Medulla oblongata (tissue), 1 donor: ENCODE measurements at regions not wholly inside any gene's neighbourhood (a gene's known extent, or its start where the extent isn't known, plus 50 kb on each side); places are given as distances from the start of the nearest gene placed in this dataset.
"Not testable (repeated sequence)": the region's sequence is repeated elsewhere in the genome, so short reads cannot be mapped to it uniquely, and the experiment has no call there.

Experiments
- DNase-seq: peaks from one replicate; pipeline ENCODE4 v3.0.0-alpha.2; 2015; ENCODE audit errors: extremely low spot score

DNA sequence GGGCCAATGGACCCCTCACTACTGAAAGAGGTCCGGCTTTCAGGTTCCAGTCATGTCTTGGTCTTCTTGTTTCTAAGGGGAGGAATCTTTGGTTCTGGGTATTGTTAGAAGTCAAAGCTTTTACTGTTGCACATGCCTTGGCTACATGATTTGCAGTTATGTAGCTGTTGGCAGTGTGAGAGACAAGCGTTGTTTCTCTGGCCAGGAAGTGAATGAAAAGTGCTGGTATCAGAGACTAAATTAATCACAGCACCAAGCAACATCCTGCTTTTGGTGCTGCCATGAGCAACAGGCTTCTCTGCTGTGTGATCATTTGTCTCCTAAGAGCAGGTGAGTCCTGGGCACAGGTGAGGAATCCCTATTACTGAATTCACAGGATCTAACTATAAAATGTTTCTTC is 100.1 kb upstream of the PRSS3 start:
- DNase-seq, result no peak

DNA sequence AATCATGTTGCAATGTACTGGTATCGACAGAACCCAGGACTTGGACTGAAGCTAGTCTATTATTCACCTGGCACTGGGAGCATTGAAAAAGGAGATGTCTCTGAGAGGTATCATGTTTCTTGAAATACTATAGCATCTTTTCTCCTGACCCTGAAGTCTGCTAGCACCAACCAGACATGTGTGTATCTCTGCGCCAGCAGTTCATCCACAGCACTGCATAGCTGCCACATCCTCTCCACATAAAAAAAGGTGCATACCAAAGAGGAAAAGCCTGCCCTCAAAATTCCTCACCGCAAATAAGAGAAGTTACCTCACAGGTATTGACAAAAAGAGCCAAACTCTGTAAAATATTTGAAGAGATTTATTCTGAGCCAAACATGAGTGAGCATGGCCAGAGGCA is 99.5 kb upstream of the PRSS3 start:
- no peak for DNase-seq

DNA sequence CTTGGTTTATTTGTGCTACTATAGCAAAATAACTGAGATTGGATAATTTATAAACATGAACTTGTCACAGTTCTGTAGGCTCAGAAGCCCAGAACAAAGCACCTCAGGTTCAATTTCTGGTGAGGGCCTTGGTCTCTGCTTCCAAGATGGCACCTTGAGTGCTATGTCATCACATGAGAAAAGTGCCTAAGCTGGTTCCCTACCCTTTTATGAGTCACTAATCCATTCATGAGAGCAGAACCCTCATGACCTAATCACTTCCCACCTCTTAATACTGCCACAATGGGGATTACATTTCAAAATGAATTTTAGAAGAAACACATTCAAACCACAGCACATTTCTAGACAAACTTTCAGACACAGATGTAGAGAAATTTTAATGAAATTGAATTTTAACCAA is 98.2 kb upstream of the PRSS3 start:
- no peak for DNase-seq

DNA sequence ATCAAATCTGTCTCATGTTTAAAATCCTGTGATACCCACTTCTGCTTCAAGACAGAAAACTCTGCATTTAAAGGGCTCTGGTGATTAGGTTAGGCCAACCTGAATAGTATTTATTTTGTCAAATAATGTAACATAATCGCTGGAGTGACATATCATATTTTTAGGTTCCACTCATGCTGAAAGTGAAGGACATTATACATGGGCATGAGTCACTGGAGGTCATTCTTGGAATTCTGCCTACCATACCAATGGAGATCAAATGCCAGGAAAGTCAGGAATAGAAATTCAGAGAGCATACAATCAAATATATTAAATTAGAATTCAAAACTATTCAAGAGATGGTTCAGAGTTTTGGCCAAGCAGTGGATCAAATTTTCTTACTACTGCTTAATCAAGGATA is 97.1 kb upstream of the PRSS3 start:
- no peak for DNase-seq

DNA sequence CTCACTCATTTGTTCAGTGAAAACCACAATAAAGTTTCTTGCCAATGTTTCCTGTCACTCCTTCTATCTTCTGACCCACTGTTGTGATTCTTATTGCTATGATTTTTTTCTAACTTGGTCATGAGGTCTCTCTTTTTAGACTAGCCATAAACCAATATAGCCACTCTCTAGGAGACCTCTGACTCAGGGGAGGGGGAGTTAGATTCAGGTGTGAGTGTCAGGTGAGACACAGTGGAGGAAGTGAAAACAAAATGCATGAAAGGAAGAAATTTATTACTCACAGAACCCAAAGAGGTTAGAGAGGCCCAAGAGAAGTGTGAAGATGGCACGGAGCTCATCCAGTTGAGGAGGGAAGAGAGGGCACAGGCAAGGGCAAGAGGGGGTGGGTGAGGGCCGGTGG is 94.4 kb upstream of the PRSS3 start:
- not testable (repeated sequence) for DNase-seq

DNA sequence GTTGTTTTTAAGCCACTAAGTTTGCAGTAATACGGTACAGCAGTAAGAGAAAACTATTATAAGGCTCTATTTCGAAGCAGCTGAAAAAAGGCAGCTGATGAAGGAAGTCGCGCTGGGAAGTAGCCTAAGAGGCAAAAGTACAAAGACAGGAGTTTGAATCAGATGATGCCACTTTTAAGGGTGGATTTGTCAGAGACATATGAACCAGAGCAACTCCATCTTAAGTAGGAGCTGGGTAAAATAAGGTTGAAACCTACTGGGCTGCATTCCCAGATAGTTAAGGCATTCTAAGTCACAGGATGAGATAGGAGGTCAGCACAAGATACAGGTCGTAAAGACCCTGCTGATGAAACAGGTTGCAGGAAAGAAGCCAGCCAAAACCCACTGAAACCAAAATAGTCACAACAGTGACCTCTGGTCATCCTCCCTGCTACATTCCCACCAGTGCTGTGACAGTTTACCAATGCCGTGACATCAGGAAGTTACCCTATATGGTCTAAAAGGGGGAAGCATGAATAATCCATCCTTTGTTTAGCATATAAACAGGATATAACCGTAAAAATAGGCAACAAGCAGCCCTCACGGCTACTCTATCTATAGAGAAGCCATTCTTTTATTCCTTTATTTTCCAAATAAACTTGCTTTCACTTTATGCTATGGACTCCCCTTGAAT is 91.8 kb upstream of the PRSS3 start:
- DNase-seq, result no peak

DNA sequence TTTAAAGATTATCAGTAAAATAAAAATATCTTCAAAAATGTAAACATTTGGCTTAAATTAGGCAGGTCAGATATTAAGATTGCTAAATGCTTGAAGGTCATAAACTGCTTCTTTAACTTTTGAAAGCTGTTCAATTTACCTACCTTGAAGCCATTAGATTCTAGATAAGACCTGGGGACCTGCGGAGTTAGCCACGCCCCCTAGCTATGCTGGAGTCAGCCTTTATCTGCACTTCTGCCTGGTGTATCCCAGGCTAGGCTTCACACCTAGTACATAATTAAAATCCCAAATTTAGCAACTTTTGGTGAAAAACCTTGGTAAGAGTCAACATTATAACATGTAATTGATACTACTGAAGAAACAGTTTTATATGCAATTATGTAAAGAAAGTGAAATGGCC is 89.9 kb upstream of the PRSS3 start:
- DNase-seq, result not testable (repeated sequence)

DNA sequence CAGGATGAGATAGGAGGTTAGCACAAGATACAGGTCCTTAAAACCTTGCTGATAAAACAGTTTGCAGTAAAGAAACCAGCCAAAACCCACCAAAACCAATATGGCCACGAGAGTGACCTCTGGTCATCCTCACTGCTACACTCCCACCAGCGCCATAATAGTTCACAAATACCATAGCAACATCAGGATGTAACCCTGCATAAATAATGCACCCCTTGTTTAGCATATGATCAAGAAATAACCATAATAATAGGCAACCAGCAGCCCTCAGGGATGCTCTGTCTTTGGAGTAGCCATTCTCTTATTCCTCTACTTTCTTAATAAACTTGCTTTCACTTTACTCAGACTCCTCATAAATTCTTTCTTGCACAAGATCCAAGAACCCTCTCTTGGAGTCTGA is 86.9 kb upstream of the PRSS3 start:
- no peak for DNase-seq

DNA sequence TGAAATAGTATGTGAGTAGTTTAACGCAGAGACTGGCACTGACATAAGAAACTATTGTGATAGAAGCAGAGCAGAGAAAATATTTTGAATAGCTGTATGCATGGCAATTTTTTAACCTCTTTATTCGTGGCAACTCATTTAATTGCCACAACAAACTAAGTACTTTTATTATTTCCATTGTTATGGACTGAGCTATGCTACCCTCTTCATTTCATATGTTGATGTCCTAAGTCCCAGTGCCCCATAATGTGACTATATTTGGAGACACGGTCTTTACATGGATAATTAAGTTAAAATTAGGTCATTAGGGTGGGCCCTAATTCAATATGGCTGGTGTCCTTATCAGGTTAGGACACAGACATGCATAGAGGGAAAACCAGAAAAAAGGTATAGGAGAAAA is 86.1 kb upstream of the PRSS3 start:
- DNase-seq, result no peak

DNA sequence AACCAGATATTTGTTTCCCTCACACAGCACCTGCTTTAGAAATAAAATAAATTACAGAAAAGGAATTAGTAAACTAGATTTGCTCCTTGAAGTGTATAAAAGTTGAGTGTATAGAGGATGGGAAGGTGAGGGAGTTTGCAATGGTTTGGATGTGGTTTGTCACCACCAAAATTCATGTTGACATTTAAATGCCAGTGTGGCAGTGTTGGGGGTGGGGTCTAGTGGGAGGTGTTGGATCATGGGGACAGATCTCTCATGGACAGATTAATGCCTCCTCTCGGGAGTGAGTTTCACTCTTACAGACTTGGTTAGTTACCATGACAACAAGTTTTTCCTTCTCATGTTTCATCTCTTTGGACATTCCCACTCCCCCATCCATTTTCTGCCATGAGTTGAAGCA is 83.9 kb upstream of the PRSS3 start:
- not testable (repeated sequence) for DNase-seq

DNA sequence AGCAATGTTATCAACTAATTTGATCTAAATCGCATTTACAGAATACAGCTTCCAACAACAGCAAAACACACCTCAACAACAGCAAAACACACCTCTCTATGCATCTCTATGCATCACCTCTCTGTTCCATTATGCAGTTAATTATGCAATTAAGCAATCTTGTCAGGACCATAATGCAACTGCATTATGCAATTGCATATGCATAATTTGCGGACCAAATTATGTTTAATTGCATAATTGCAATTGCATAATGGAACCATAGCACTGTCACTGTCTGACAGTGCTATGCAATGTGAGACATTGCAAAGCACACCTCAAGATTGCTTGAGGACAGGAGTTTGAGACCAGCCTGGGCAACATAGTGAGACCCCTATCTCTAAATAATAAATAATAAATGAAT is 80.4 kb upstream of the PRSS3 start:
- DNase-seq, result no peak

DNA sequence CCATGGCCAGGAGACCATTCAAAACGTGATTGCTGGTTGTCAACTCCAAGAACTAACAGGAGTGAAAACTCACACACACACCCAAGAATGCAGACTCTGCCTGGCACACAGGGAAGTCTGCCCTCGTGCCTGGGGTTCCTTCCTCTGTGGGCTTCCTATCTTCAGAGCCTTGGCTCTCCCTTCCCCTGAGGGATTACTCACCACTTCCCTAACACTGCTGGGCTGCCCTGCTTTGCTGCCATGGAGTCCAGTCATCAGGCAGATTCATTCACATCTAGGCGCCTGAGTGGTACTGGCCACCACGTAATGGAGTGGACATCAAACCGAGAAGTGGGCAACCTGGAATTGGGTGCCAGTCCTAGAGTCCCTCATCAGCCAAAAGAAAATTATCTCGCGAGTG is 76.4 kb upstream of the PRSS3 start:
- peak; percentile 48 for DNase-seq

DNA sequence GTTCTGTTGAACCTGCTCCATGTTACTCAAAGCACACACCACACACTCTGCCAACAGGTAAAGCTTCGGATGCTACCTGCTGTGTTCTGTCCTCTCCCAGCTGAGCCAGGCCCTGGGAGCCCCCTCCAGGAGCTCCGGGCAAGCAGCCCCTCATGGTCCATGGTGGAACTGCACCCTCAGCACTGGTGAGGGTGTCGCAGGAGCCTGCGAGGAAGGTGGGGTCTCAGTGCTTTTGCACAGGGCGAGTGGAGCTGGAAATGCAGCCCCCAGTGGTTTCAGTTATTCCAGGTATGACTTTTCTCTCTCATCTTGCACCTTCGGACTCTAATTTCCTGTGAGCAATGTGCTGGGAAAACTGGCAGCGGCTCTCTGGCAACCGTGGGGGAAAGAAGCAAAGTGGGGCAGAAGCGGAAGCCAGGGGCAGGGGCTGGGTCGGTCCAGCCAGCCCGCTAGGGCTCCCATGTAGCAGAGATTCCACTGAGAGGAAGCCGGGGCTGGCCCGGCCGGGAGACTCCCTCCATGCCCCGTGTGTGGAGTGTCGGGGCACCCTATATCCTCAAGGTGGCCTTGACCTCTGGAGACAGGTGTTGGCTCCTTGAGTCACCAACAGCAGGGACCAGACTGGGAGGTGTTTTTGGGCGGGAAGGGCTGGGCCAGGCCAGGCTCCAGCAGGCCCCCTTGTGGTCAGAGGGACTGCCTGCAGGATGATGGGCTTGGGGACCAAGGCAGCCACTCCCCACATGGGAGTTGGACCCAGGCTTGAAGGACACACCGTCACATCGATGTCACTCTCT is 75.6 kb upstream of the PRSS3 start:
- DNase-seq, result peak; percentile 9

DNA sequence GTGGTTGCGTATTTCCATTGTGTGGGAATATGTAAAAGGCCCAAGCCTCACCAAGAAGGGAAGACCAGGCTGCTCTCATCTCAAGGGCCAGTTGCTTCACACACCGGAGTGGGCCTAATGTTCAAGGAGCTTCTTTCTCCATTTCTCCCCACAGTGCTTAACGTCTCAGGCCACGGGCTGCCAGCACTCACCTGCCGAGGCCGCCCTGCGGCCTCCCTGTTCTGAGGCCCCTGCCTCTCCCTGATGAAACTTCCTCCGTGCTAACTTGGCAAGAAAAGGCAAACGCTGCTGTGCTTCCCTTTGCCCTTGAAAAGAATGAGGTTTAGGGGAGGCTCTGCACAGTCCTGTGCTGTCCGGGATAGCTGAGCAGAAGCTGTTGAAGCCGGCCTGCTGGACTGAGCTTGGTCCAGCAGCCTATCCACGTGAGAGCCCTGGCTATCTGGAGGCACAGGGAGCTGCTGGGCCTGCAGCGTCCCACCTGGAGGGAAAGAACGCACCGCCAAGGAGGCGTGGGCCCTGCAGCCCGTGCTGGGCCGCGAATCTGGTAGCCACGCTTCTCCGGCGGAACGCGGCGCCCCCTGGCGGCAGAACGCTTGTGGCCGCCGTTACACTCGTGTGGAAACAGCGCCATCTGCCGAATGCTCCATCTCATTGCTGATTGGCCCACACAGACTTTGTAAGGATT is 73.5 kb upstream of the PRSS3 start:
- DNase-seq, result peak; percentile 87

DNA sequence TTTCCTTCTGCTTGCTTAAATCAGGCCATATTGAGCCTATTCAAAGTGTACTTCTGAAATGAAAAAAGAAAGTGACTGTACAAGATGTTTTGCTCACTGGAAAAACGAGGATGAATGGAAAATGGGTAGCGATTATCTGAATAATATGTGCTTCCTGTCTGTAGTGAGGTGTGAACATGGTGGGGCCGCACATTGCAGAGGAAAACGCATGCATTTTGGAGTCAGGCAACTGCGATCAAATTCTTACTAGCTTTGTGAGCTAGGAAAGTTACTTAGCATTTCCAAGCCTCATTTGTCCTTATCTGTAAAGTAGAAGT is 73.0 kb upstream of the PRSS3 start:
- no peak for DNase-seq

DNA sequence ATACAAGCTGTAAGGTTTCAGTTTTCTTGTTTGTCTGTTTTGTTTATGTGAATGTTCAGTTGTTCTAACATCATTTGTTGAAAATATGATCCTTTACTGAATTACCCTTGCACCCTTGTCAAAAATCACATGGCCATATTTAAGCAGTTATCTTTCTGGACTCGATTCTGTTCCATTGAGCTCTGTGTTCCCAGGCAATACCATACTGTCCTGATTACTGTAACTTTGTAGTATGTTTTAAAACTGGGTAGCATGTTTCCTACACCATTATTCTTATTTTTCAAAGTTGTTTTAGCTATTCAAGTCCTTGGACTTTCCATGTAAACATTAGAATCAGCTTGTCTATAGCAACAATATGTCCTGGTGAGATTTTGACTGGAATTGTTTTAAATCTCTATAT is 66.7 kb upstream of the PRSS3 start:
- no peak for DNase-seq

DNA sequence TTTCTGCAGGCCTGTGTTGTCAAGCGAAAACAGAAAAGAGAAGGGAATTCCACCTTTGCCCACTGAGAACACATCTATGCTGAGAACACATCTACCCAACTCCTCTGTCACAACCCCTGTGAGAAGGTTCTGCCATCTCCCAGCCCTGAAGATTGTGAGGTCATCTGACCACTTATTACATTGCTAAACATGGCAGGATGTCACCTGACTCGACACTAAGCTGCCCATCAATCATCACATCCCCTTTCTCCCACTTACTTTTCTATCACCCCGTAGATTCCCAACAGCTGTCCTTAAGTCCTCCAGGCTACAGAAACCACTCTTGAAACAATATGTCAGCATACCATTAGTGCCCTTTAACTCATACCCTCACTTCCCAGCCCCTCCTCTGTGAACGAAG is 64.2 kb upstream of the PRSS3 start:
- no peak for DNase-seq

DNA sequence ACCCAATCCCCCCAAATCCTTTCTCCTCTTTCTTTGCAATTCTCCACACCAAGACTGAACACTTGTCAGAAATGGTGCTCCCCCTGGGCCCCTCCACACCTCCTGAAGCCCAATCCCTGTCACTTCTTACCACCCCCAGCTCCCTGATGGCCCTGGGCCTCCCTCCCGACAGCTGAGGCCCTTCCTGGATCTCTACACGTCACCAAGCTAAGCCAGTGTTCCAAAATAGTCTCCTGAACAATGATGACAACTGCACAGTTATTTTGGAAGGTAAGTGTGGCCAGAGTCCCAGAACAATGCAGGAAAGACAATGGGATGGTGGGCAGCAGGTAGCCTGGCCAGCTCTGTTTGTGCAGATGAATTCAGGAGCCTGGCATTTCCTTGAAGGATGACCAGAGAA is 63.7 kb upstream of the PRSS3 start:
- no peak for DNase-seq

DNA sequence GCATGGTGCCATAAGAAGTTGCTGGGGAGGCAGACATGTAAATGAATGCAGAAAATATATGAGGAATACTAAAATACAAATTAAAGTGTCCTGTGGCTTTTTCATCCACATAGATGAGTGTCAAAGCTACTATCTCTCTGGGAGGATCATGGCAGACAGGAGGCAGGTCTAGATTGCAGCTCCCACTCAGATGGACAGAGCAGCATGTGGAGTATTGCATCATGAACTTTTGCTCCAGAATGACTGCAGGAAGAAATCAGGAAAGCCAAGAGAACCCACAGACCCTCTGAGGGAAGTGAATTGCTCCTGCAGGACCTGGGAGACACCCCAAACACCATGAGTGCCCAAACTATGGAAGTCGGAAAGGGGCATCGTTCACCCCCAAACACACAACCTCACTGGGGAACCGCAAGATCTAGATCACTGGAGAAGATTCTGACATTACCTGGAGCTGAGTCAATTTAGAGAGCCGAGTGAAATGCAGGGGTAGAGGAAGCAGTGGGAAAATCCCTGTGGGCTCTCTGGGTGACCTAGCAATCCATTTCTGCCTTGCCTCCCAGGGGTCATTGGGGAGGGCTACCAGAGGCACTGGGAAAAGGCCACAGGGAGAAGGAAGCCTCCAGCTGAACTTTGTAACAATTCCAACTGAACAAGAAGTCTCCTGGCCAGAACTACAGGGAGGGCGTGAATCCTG is 61.0 kb upstream of the PRSS3 start:
- not testable (repeated sequence) for DNase-seq

DNA sequence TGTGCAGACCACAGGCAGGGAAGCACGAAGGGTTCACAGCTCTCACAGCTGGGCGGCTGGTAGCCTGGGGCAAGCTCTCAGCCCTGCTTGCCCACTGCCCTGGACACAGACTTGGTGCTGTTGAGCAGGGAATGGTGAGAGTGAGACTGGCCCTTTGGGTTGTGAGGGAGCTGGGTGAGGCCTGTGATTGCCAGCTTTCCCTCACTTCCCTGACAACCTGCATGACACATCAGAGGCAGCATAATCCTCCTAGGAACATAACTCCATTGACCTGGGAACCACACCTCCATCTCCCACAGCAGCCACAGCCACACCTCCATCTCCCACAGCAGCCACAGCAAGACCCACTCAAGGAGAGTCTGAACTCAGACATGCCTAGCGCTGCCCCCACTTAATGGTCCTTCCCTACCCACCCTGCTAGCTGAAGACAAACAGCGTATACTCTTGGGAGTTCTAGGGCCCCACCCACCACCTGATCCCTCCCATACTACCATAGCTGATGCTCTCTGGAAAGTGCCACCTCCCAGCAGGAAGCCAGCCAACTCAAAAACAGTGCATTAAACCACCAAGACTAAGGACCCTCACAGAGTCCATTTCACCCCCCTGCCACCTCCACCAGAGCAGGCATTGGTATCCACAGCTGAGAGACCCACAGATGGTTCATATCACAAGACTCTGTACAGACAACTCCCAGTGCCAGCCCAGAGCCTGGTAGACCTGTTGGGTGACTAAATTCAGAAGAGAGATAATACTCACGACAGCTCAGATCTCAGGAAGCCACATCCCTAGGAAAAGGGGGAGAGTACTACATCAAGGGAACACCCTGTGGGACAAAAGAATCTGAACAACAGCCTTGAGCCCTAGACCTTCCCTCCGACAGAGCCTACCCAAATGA is 60.2 kb upstream of the PRSS3 start:
- DNase-seq, result not testable (repeated sequence)

DNA sequence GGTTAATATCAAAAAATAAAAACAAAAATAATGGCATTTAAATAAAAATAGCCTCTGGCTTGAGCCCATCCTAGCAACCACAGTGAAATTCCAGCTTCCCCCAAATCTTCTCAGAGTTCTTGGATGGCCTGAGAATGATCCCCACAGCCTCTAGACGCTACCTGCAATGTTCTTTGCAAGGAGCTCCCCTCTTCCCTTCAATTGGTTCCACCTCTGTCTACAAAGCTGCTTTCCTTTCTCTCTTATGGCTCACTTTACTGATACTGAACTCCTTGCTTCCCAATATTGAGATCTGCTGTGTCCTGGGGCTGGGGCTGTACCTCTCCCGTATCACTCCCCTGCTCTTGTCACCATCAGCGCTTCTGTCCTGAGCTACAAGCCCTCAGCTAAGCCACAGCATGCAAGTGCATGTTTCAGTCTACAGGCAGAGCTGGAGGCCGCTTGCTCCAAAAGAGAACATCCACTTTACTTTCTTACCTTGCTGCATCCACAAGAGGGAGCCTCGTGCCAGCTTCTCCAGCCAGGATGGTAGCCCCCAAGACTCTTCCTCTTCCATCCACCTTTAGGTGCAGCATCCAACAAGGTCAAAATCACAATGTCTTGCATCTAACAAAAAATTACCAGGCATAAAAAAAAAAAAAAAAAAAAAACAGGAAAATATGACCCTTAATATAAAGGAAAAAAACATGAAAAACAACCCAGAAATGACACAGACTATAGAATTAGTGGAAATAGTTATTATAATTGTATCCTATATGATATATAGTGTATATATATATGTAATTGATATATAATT is 57.4 kb upstream of the PRSS3 start:
- DNase-seq, result peak; percentile 22
